ENCODE measurements at regions not wholly inside any gene's neighbourhood (a gene's known extent, or its start where the extent isn't known, plus 50 kb on each side); places are given as distances from the start of the nearest gene placed in this dataset.

DNA sequence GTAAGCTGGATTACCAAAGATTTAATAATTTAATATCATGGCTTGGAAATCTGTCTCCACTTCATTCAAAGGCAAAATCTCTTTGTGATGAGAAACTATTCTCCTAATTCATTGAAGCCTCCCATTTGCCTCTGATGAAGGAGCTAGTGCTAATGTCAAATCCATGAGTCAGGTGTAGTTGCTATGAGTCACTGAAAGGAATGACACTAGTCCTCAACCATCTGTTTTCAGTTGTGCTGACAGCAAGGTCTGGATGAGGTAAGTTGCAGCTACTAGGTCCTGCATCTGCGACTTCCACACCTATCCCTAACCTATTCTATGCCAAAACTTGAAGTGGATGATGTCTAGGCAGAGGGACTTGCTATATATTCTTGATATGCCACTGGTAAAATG is 324.0 kb upstream of the UBE2E3 start:
- DNase-seq: no peak

DNA sequence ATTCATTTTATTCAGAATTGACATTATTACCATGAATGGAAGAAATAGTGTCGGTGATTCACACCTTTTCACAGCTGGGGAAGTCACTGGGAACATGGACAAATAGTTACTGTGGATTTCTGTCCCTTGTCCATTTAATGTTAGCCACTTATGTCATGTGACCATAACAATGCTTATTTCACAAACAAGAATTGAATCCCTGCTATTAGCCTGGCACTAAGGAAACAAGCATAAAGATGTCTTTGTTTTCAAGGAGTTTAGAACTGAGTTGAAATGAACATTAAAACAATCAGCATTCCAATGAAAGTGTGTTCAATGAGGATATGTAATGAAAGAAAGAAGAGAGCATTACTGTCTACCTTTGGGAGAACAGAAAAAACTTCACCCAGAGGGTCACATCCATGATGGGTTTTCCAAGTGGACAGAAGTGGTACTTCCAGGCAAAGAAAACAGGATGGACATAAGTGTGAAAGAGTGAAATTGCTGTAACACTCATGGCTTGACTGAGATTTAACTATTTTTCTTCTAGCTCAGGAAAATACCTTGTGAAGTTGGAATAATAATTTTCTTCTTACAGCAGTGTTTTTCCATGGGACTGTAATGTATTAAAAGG is 324.5 kb upstream of the UBE2E3 start:
- no peak for DNase-seq

DNA sequence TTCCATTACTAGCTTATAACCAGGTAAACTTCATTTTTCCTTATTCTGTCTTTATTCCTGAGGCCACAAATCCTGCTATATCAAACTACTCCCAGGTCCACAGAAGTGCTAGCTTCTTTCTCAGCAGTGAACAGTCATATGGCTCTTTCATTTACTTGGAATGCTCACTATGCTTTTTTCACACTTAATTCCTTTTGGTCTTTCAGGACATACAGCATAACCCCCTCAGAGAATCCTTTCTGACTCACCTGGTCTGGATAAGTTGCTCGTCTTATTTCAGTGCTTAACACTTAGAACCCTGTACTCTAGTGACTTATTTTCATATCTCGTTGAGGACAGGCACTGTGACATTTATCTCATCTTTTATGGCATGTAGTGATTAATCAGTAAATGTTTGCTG is 325.0 kb upstream of the UBE2E3 start:
- no peak for DNase-seq

DNA sequence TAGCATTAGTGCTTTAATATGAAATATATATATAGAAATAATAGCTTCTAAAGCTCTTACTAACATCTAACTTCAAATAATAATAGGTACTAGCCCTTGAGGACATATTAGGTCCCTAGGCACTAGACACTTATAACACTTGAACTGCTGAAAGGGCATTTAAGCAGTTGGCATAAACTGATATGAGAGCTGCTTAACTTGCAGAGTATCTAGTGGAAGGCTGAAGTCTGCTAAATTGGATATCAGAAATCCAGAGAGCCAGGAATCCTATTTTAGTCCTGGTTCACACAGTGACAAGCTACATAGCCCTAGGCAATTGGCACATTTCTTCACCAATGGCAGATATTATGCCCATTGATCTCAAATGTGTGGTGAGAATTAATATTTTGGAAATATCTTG is 326.9 kb upstream of the UBE2E3 start:
- DNase-seq: no peak

DNA sequence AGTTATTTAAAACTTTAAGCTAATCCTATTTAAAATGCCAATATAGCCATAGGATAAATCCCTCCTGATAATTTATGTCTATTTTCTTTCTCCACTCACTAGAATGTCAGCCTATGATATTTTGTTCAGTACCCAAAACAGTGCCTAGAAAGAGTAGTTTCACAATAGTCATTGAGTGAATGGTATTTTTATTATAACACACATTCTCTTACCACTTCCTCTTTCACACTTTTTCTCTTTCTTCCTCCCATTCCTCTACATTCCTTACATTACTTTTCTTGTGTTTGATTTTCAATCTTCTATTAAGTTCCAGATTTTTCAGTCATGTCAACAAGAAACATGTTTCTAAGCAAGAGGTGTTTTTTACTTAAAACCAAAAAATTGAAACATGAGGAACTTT is 327.6 kb upstream of the UBE2E3 start:
- no peak for DNase-seq

DNA sequence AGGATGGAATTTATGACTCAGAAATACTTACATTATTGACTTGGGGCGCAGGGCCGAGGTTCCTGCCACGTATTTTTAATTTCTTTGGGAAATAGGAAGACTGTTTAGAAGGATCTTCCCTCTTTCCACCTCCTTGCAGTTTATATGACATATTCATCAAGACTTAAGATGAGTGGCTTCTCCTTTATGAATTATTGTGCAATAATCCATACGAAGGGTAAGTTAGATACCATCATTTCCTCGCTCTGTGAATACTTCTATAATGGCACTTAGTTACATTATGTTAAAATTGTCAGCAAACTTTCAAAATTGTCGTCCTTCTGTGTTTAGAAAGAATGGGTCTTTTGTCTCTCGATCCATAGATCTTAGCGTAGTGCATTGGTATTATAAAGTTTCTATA is 328.8 kb upstream of the UBE2E3 start:
- no peak for DNase-seq

DNA sequence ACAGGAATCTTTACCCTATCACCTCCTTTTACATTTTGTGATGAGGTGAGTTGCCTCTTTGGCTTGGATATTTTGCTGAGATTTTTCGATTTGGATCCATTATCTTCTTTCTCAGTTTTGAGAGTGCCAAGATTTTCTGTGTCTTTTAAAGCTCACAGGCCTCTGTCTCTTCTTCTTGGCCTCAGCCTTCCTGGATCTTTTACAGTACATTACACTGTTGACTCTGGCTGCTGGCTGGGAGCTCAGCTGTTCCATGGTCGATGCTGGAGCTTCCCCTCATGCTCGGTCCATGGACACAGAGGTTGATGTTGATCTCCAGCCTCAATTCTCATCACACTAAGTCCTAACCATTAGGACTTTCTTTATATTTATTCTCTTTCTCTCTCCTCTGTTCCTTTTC is 332.8 kb upstream of the UBE2E3 start:
- no peak for DNase-seq

DNA sequence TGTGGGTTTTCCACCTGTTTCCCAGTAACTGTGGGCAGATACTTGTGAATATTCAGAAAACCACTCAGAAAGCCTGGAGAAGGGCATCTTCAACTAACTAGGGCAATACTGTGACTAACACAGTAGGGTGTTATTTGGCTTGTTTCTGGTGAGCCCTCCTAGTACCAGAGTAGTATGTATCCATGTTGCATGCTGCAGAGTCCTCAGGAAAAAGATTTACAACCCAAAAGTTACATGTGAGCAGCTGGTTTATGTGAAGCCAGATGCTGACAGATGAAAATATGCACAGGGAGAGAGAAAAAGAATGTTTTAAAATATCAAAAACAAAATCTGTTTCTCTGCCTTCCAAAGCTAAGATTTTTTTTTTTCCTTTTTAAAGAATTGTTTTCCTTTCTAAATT is 333.2 kb upstream of the UBE2E3 start:
- no peak for DNase-seq

DNA sequence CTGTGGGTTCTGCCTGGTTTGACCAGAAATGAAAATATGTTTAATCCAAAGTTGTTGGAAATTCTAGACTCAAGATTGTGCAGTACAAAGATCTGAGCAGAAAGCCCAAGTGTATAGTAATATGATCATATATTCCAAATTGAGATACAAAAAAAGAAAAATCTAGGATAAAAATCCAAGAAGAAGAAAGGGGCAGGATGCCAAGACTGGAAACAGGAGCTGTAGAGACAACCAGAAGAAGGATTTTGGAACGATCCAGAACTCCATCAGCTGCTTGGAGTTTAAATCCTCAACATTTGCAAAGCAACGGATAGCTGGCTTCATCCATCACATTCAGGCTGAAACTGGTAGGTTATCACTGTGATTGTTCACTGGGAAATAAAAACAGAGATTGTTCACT is 333.6 kb upstream of the UBE2E3 start:
- no peak for DNase-seq

DNA sequence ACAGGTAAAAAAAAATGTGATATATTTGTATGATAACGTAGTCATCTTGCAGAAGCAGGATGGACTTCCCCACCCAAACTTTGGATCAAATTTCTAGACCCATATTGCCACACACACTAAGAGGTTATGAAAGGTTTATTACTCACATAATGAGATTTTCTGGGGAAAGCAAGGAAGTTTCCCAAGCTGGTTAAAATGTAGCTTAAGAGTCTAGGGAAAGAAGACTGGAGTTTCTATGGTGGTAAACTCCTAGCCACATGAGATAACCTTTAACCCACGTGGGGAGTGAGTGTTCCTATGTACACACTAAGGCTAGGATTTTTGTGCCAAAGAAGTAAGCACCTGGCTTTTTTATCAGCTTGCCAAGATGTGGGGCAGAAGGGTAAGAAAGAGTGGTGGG is 335.7 kb upstream of the UBE2E3 start:
- DNase-seq: no peak

DNA sequence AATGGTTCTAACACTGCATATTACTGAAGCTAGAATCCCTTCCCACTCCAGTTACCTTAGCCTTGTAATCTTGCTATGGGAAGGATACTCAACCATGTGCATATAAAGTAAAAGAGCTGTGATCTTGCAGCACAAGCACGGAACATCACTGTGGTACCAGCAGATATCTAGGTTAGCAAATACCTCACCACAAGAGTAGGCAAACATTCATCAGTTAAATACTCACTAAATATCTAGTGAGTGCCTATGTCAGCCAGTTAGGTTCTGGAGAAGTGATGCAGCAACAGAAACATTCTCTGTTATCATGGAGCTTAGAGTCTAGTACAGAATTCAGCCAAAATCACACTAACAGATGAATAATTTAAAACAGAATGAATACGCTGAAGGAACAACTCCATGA is 349.6 kb upstream of the UBE2E3 start:
- no peak for DNase-seq

DNA sequence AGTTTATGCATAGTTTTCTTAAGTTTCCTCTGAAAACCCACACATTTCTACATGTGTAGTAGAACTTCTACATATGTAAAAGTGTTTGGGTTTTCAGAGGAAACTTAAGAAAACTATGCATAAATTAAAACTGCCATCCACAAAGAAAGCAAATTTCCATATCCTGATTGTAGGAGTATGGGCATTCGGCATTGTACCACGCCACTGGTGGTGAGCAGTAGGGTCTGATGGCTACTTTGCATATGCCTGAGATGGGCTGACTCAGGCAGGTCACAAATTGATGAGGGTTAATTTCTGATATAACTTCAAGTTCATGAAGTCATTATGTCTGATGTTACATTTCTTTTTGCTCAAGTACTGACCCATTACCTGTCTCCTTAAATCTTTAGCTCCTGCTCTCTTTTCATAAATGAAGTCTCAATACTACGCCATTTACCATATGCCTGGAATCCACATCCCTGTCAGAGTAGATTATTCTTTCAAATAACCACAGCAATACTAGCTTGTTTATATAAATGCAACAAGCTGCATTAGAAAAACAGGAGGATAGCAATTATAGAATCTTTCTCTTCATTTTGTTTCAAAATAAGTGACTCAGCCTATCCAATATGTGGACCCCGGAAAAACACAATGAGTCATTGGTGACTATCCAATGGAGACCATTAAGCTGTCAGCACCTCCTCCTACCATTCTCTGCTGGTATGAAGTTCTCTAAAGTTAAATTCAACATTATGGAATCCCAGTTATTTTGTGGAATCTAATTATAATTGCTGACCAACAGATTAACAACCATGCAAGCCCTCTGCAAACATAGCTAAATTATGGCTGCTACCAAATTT is 355.2 kb upstream of the UBE2E3 start:
- no peak for DNase-seq

DNA sequence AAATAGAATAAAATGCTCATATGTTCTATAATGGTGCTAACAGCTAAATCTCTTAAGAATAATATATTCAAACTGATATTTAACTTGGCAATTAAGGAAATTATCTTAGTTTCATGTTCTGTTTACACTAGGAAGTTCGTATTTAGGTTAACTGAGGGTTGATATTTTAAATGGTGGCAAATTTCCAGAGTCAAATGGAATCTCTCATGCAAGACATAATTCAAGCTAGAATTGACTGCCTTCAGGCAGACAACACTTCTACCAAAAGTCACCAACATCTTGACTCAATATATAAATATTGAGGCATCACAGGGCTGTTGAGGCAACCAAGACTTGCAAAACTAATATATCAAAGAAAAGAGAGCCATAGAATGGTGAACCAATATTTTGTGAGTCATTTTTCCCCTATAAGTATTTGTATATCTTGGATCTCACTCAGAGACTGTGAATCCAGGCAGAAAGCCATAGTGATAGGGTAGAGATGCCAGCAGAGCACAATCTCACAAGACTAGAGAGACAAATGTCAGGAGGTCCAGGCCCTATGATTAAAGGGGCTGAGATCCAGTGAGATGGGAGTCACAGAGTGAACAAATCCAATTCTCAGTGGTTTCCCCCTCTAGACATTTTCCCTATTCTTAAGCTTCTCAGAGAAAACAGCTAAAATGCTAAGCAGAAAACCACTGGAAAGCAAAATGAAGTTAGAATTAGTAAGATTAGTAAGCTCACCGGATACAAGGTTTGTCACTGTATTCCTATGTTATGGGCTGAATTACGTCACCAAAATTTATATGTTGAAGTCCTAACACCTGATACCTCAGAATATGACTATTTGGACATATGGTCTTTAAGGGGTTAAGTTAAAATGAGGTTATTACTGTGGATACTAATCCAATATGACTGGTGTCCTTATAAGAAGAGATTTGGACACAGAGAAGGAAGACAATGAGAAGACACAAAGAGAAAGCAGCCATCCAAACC is 358.2 kb upstream of the UBE2E3 start:
- no peak for DNase-seq

DNA sequence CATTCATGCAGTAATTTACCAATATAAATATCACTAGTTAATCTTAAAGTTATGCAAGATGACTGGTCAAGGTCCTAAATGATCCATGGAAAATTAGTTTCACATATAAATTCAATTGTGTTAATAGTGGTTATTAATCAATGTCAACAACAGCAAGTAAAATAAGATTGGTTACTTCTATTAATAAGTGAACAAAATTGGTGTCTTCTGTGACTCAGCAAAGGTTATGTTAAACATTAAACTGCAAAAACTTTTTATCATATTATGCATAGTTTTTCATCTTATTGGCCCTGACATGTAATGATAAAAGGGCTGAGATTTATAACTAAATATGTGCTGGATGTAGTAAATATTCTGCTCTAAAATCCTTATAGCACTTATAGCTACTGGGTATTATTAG is 359.0 kb upstream of the UBE2E3 start:
- no peak for DNase-seq

DNA sequence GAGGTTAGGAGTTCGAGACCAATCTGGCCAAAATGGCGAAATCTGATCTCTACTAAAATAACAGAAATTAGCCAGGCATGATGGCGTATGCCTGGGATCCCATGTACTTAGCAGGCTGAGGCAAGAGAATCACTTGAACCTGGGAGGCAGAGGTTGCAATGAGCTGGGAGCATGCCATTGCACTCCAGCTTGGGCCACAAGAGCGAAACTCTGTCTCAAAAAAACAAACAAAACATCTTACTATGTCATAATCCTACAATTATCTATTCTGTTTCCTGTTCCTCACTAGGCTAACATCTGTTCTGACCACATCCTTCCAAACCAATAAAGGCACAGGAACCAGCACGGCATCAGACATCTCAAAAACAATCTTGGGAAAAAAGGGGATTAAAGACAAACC is 361.8 kb upstream of the UBE2E3 start:
- DNase-seq: no peak

DNA sequence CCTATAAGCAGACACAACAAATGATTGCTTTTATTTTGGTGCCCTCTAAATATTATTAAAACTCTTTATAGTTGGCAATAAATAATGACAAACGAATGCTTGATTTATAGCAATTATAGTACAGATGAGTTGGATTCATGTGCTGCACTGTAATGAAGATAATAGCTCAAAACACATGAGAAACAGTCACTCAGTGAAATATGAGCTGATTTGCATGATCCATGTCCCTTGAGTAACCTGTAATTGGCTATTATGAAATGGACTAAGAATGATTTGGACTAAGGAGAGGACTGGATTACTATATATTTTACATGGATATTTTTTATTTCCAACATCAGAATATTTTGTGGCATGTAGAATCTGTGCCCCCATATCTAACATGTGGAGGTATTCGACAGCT is 365.6 kb upstream of the UBE2E3 start:
- no peak for DNase-seq

DNA sequence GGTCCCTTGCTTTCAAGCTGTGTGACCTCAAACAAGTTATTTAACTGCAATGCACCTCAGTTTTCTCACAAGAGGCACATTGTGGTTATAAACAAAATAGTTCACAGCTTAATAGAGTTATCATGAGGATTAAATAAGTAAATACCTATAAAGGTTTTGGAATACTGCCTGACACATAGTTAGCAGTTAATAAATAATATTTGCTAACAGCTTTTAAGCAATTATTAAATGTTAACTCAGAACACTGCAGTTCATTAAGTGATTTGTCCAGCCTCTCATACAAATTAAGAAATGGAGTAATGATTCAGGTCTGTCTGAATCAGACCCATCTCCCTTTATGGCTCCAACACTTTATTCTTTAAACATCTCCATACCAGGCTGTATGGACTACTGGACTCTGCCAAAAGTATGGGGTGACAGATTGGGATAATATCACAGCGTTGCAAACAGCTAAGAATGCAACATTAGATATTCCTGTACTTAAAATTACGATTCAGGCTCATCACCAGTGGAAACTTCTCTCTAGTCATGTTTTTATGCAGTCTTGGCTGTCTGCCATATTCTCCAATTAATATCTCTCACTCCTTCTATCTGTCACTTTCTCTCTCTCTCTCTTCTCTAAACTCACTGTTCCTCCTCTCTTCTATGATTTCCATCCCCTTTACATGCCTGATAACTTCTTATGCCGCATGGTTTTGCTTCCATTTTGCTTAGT is 370.6 kb upstream of the UBE2E3 start:
- DNase-seq: no peak

DNA sequence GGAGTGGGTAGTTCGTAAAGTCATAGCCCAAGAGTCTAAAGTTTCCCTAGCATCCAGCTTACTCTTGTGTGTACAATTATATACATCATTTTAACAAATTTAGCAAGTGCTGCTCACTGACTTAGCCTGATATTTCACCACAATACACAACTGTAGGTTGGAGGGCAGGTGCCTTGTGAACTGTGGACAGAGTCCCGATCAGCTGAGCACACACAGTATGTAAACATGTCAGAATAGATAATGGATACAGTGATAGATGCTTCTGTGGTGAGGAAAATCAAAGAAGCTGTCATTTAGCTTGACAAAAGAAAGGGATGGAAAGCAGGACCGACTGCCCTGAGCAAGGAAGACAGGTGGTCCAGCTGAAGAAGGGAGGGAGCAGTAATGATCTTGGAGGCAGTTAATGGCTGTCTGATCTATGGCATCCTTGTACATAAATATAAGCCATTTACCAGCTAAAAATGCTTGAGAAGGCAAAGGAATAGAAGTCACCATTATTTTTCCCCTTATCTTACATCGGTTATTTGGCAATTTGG is 372.8 kb upstream of the UBE2E3 start:
- DNase-seq: no peak

DNA sequence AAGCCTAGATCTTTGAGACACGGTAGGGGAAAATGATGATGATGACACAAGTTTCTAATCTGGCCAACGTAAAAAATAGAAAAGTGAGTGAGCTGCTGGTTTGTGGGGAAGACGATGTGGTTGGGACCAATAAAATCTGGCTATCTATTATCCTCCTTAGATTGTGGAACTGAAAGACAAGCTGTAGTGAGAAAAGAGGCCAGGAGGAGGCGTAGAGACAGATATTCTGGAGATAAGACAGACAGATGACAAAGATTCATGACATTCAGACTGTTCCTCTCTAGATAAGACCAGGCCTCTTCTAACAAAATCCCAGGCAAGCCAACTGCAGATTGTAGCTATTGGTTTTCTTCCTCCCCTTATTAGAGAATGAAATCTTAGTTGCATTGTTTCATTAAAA is 376.3 kb upstream of the UBE2E3 start:
- peak; percentile 8 for DNase-seq

DNA sequence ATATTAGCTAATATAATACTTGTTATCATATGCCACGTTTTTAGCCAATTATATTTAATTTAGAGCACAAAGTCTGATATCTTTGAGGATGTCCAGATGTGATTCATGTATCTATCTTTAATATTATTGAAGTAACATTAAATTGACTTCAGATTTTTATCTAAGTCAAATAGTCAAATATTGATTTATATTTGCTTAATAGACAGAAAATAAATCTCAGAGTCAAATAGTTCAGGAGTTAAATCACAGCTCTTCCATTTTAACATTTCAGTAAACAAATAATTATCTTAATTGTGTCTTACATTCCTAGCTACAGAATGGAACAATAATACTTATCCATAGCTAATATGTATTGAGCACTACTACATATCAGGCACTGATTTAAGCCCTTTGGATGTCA is 379.4 kb upstream of the UBE2E3 start:
- DNase-seq: no peak

DNA sequence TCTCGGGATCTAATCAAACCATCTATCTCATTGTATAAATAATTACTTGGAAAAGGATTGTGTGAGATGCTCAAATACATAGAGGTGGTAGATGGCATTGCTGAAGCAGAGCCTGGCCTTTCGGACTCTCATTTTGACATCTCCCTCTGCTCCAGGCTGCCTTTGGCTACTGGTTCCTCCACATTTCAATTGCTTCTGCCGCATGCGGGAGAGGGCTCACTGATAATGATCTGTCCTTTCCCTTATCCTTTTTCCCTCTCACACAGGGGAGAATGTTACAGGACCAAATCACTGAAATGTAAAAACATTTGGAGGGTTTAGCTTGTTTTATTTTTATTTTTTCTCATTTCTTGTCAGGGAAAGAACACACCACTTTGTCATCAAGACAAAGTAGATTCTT is 380.6 kb upstream of the UBE2E3 start:
- no peak for DNase-seq

DNA sequence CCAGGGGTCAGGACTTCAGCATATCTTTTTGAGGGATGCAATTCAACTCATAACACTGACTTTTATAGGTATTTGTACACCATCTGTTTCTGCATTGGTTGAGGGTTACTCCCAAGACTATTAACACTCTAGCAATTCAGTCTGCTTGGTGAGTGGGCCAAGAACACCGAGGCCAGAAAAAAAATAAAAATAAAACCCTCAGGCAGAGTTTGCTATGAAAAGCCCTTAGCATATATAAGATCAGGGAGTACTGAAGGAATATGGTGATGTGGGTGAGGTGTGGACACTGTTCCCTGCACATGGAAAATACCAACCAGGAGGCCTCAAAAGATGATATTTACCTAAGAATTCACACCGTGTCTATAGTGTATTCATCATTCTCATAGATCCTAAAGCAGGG is 383.2 kb upstream of the UBE2E3 start:
- DNase-seq: no peak

DNA sequence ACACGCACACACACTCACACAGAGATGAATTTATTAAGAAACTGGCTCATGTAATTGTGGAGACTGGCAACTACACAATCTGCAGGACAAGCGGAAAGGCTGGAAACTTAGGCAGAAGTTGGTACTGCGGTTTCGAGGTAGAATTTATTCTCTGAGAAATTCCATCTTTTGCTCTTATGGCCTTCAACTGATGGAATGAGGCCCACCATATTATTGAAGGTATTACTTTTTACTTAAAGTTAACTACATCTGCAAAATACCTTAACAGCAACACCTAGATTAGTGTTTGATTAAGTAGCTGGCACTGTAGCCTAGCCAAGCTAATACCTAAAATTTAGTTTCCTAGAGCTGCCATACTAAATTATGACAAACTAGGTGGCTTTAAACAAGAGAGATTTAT is 384.0 kb upstream of the UBE2E3 start:
- DNase-seq: no peak

All from activated CD4-positive, alpha-beta T cell treated with anti-CD3 and anti-CD28 coated beads, Interleukin-2, Interleukin-6, amounts not matched to agents 100 ng/mL and 50 ng/mL, durations not matched to agents 16 hours and 8 hours (primary cell).